ENCODE measurements at regions not wholly inside any gene's neighbourhood (a gene's known extent, or its start where the extent isn't known, plus 50 kb on each side); places are given as distances from the start of the nearest gene placed in this dataset.

DNA sequence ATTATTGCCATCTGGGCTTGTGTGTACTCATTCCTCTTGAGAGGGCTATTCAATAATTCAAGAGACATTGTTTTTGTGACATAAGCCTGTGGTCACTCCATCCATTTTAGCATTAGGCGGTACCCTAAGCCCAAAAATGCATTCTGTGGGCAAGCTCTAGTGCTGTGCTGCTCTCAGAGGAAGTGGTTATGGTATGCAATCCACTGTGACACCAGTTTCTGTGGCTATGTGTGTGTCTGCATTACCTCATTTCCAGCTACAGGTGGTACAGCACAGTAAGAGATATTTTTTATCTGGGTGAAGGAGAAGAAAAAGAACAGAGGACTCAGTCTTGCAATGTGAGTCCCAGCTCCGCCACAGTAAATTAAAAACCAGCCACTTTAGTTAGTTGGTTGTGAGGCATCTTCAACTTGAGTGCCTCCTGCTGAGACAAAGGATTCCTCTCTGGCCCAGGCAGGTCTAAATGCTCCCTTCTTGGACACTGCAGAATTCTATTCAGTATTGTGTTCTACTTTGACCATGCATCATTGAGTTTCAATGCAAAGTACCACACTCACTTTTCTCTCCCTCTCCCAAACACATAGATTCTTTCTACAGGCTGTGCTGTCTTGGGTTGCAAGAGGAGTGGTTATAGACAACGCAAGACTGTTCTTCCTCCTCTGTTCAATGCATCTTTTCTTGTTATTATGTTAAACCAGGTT is 777.8 kb upstream of the BRINP3 start:
- H3K4me3 ChIP-seq, result no peak overlapping the region
- H3K27me3 ChIP-seq, result no peaks in the 10 kb centered on the region
- peaks cover 0 to 7% of the 10 kb centered on the region in 2 donors for H3K9me3 ChIP-seq
- H3K4me1 ChIP-seq, result no peaks in the 10 kb centered on the region
- H3K27ac ChIP-seq, result no peak overlapping the region
- TF ChIP-seq, protein P1, sequence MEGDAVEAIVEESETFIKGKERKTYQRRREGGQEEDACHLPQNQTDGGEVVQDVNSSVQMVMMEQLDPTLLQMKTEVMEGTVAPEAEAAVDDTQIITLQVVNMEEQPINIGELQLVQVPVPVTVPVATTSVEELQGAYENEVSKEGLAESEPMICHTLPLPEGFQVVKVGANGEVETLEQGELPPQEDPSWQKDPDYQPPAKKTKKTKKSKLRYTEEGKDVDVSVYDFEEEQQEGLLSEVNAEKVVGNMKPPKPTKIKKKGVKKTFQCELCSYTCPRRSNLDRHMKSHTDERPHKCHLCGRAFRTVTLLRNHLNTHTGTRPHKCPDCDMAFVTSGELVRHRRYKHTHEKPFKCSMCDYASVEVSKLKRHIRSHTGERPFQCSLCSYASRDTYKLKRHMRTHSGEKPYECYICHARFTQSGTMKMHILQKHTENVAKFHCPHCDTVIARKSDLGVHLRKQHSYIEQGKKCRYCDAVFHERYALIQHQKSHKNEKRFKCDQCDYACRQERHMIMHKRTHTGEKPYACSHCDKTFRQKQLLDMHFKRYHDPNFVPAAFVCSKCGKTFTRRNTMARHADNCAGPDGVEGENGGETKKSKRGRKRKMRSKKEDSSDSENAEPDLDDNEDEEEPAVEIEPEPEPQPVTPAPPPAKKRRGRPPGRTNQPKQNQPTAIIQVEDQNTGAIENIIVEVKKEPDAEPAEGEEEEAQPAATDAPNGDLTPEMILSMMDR (IDR thresholded peaks at IDR 0.05), result no peak
- no peak for DNase-seq (ENCODE audit: low spot score)
- H3K36me3 ChIP-seq, result no peaks in the 10 kb centered on the region

DNA sequence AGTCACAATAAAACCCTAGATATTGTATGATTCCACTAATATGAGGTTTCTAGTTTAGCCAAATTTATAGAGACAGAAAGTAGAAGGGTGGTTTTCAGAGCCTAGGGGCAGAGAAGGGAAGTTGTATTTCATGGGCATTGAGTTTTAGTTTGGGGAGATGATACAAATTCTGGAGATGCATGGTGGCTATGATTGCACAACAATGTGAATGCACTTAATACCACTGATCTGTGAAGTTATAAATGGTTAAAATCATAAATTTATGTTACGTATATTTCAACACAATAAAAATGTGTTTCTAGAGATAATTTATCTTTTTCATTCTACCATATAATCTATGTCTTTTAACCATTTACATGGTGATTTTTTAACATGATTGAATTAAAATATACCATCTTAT is 779.3 kb upstream of the BRINP3 start:
- H3K4me1 ChIP-seq, result no peaks in the 10 kb centered on the region
- no peak overlapping the region for H3K4me3 ChIP-seq
- H3K27me3 ChIP-seq, result no peaks in the 10 kb centered on the region
- H3K9me3 ChIP-seq, result peaks cover 0 to 7% of the 10 kb centered on the region in 2 donors
- TF ChIP-seq, protein P1 (IDR thresholded peaks at IDR 0.05), result no peak
- H3K36me3 ChIP-seq, result no peaks in the 10 kb centered on the region
- no peak for DNase-seq (ENCODE audit: low spot score)
- H3K27ac ChIP-seq, result no peak overlapping the region

DNA sequence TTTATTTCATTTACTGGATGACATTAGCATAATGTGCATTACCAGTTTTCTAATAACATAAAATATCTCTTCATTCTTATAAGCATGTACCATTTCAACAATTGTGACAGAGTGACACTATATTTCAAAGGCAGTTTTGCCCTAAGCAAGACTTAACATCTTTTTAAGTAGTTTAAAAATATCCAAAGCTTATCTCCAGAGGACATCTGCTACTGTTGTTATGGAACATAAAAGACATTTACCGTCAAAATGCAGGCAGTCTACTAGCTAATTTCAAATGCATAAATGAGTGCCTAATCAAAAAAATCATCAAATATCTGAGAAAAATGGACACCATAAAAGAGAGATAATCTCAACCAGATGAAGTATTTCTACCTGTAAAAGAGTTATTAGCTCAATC is 782.4 kb upstream of the BRINP3 start:
- no peaks in the 10 kb centered on the region for H3K9me3 ChIP-seq
- no peaks in the 10 kb centered on the region for H3K4me1 ChIP-seq
- H3K27ac ChIP-seq, result no peak overlapping the region
- no peak overlapping the region for H3K4me3 ChIP-seq
- TF ChIP-seq, protein P1 (IDR thresholded peaks at IDR 0.05), result no peak
- H3K36me3 ChIP-seq, result no peaks in the 10 kb centered on the region
- no peaks in the 10 kb centered on the region for H3K27me3 ChIP-seq
- no peak for DNase-seq (ENCODE audit: low spot score)

DNA sequence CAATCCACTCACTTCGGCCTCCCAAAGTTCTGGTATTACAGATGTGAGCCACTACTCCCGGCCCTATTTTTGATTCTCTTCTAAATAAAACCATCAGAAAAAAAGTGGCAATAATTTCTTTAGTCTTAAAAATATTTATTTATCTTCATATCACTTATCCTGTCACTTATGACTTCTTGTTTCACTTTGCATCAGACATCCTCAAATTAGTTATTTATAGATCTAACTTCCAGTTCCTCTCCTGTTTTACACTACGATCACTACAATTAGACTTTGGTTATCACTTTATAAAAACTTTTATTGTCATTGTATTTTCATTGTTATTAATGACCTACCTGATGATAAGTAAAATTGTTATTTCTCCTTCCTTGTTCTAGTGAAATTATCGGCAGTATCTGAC is 783.4 kb upstream of the BRINP3 start:
- no peaks in the 10 kb centered on the region for H3K9me3 ChIP-seq
- no peaks in the 10 kb centered on the region for H3K4me1 ChIP-seq
- no peak for DNase-seq (ENCODE audit: low spot score)
- H3K27ac ChIP-seq, result no peak overlapping the region
- no peaks in the 10 kb centered on the region for H3K27me3 ChIP-seq
- TF ChIP-seq, protein P1 (IDR thresholded peaks at IDR 0.05), result no peak
- H3K36me3 ChIP-seq, result no peaks in the 10 kb centered on the region
- H3K4me3 ChIP-seq, result no peak overlapping the region

DNA sequence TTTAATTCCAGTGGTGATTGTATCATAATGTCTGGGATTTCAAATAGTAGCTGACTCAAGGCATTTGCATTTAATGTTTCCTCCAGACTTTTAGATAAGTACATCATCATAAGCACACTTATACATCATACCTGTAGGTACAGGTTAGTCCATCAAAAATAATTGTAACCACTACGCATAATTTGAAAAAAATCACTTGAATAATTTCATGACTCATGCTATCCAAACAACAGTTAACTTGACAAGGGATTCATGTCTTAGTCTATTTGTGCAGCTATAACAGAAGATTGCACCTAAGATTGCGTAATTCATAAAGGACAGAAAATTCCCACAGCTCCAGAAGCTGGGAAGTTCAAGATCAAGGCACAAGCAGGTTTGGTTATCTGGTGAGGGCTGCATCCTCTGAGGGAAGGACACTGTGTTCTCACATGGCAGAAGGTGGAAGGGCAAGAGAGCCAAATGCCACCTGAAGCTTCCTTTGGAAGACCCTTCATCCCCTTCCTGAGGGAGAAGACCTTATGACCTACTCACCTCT is 801.7 kb upstream of the BRINP3 start:
- peaks cover 0 to 10% of the 10 kb centered on the region in 2 donors for H3K9me3 ChIP-seq
- H3K4me1 ChIP-seq, result no peaks in the 10 kb centered on the region
- TF ChIP-seq, protein P1 (IDR thresholded peaks at IDR 0.05), result no peak
- H3K36me3 ChIP-seq, result no peaks in the 10 kb centered on the region
- no peak overlapping the region for H3K4me3 ChIP-seq
- no peak overlapping the region for H3K27ac ChIP-seq
- DNase-seq (ENCODE audit: low spot score), result no peak
- H3K27me3 ChIP-seq, result no peaks in the 10 kb centered on the region

DNA sequence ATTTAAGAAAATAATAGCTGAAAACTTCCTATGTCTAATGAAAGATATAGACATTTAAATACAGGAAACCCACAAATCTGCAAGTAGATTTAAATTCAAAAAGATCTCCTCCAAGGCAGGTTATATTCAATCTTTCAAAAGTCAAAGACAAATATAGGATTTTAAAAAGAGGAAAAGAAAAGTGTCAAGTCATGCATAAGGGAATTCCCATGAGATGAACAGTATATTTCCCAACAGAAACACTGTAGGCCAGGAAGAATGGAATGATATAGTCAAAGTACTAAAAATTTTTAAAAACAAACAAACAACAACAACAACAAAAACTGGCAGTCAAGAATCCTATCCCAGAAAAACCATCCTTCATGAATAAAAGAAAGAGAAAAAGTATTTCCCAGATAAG is 806.5 kb upstream of the BRINP3 start:
- TF ChIP-seq, protein P1 (IDR thresholded peaks at IDR 0.05), result no peak
- Histone ChIP-seq H3K27me3 (no peaks in the 10 kb centered on the region), H3K4me1 (no peaks in the 10 kb centered on the region), H3K9me3 (peaks cover 0 to 14% of the 10 kb centered on the region in 2 donors), H3K36me3 (no peaks in the 10 kb centered on the region), H3K27ac (no peak overlapping the region), H3K4me3 (no peak overlapping the region)
- DNase-seq (ENCODE audit: low spot score), result no peak

Measured in right atrium auricular region (tissue), 2 donors.